GM12801 (cell line): ENCODE measurements at regions not wholly inside any gene's neighbourhood (a gene's known extent, or its start where the extent isn't known, plus 50 kb on each side); places are given as distances from the start of the nearest gene placed in this dataset.

Source experiments
- TF ChIP-seq, protein P1 (sequence below): IDR thresholded peaks from one replicate; pipeline ENCODE4 v1.5.1; 2011; ENCODE audit warnings: control low read depth; ENCODE audit not compliant: insufficient read length; ENCODE audit errors: extremely low read depth

DNA sequence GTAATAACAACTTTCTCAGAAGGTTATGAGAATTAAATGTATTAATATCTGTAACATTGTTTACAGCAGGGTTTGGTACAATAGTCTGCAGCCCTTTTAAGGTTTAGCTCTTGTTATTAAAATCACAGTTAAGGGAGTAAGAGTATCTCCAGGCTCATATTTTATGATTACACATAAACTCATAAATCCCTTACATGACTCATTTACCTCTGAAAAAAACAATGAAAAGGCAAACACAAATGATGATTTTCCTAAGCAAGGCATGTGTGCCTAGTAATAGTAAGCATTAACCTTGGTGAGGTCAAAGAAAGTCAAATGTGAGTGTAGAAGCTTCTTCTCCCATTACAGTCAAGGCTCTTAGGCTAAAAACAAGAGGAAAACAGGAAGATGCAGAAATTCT, 84.5 kb upstream of the ADGRL4 start:
- TF ChIP-seq, protein P1, sequence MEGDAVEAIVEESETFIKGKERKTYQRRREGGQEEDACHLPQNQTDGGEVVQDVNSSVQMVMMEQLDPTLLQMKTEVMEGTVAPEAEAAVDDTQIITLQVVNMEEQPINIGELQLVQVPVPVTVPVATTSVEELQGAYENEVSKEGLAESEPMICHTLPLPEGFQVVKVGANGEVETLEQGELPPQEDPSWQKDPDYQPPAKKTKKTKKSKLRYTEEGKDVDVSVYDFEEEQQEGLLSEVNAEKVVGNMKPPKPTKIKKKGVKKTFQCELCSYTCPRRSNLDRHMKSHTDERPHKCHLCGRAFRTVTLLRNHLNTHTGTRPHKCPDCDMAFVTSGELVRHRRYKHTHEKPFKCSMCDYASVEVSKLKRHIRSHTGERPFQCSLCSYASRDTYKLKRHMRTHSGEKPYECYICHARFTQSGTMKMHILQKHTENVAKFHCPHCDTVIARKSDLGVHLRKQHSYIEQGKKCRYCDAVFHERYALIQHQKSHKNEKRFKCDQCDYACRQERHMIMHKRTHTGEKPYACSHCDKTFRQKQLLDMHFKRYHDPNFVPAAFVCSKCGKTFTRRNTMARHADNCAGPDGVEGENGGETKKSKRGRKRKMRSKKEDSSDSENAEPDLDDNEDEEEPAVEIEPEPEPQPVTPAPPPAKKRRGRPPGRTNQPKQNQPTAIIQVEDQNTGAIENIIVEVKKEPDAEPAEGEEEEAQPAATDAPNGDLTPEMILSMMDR = no peak

DNA sequence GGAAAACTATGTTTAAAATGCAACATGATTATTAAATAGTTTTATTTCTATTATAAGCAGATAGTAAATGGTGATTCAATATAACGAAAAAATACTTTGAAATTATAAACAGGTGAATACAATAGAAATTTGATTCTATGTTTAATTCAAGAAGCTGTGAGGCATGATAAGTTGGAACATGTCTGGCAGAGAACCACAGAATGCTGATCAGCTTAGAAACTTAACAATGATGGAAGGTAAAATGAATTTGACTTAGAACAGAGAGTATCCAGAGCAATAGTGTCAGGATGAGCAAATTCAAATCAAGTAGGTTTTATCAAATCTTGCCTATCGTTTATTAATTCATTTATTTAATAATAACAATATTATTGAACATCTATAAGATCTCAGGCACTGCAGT, 83.4 kb upstream of the ADGRL4 start:
- TF ChIP-seq, protein P1 = no peak

- TF ChIP-seq, protein P1 = no peak
Measured at GRCh38 chr1:79082233-79082632, 75.7 kb upstream of the ADGRL4 start.

- TF ChIP-seq, protein P1 = no peak
Measured at GRCh38 chr1:79079770-79080169, 73.2 kb upstream of the ADGRL4 start.

DNA sequence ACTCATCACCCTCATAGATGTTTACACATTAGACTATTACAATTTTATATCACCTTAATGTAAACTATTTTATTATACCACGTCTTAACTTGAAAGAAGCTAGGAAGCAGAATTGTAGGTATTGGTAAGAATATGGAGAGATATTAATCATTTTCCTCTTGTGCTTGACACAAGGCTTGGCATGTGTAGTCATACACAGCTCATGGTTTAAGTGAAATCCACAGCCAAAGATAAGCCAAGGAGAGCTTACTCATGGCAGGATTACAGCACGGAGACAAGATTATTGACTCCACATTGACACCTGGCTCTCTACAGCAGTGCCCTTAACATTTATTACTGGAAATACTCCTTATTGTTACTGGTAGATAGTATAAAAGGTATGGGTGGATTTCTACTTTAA, 68.4 kb upstream of the ADGRL4 start:
- TF ChIP-seq, protein P1 = no peak

- TF ChIP-seq, protein P1 = no peak
Measured at GRCh38 chr1:79069828-79070227, 63.3 kb upstream of the ADGRL4 start.

DNA sequence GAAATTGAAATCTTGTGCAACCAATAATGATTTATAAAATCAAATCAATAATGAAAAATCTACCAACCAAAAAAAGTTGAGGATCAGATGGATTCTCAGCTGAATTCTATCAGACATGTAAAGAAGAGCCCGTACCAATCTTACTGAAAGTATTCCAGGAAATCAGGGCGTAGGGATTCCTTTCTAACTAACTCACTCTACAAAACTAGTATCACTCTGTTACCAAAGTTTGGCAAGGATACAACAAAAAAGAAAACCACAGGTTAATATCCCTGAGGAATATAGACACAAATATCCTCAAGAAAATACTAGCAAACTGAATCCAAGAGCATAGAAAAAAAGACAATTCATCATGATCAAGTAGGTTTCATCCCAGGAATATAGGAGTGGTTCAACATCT, 52.8 kb upstream of the ADGRL4 start:
- TF ChIP-seq, protein P1 = no peak
